KMS-11 (cell line): ENCODE measurements at regions not wholly inside any gene's neighbourhood (a gene's known extent, or its start where the extent isn't known, plus 50 kb on each side); places are given as distances from the start of the nearest gene placed in this dataset.

ENCODE experiments used
- H2AFZ ChIP-seq: fragments of 200-600 bp; sonication (generic); 2 replicates; pipeline ENCODE4 v1.6.1; 2016; ENCODE audit warnings: antibody characterized with exemption, mixed run types, low read depth
- H3K27ac ChIP-seq: fragments of 200-600 bp; sonication (generic); 2 replicates; pipeline ENCODE4 v1.6.1; 2016; ENCODE audit warnings: mild to moderate bottlenecking, mixed run types
- H3K27me3 ChIP-seq: fragments of 200-600 bp; sonication (generic); 2 replicates; pipeline ENCODE4 v1.6.1; 2017; ENCODE audit warnings: mild to moderate bottlenecking, low read depth, mixed run types, moderate library complexity; ENCODE audit not compliant: insufficient read depth
- H3K36me3 ChIP-seq: fragments of 200-600 bp; sonication (generic); 2 replicates; pipeline ENCODE4 v1.6.1; 2017; ENCODE audit warnings: mild to moderate bottlenecking, mixed run types; ENCODE audit not compliant: insufficient read depth
- H3K4me1 ChIP-seq: fragments of 200-600 bp; sonication (generic); 2 replicates; pipeline ENCODE4 v1.6.1; 2016; ENCODE audit warnings: mild to moderate bottlenecking, low read depth, mixed run types; ENCODE audit not compliant: poor library complexity, severe bottlenecking
- H3K4me2 ChIP-seq: fragments of 200-600 bp; sonication (generic); 2 replicates; pipeline ENCODE4 v1.7.0; 2016; ENCODE audit warnings: mild to moderate bottlenecking, mixed run types
- H3K4me3 ChIP-seq: fragments of 200-600 bp; sonication (generic); IDR thresholded peaks from 2 replicates; pipeline ENCODE4 v1.6.1; 2017; ENCODE audit warnings: low read depth, low read length, mixed read lengths; ENCODE audit not compliant: insufficient read depth
- H3K79me2 ChIP-seq: fragments of 200-600 bp; sonication (generic); 2 replicates; pipeline ENCODE4 v1.6.1; 2016; ENCODE audit warnings: low read depth, mixed run types; ENCODE audit not compliant: insufficient read depth
- H3K9ac ChIP-seq: fragments of 200-600 bp; sonication (generic); 2 replicates; pipeline ENCODE4 v1.6.1; 2016; ENCODE audit warnings: mild to moderate bottlenecking, mixed run types
- H4K20me1 ChIP-seq: fragments of 200-600 bp; sonication (generic); 2 replicates; pipeline ENCODE4 v1.6.1; 2016; ENCODE audit warnings: mild to moderate bottlenecking, mixed run types; ENCODE audit not compliant: insufficient read depth
- TF ChIP-seq, protein P1 (sequence below): fragments of 200-600 bp; sonication (generic); conservative IDR thresholded peaks from 2 replicates; pipeline ENCODE4 v1.6.1; 2017; ENCODE audit warnings: low read depth, mild to moderate bottlenecking, antibody characterized with exemption, low read length, moderate library complexity, mixed read lengths

GRCh38 chr4:28788929-28789490 is 1928.4 kb downstream of the STIM2 start:
- no peaks in the 10 kb centered on the region for H3K27me3 ChIP-seq
- H3K4me1 ChIP-seq: peaks cover 13% of the 10 kb centered on the region
- TF ChIP-seq, protein P1, sequence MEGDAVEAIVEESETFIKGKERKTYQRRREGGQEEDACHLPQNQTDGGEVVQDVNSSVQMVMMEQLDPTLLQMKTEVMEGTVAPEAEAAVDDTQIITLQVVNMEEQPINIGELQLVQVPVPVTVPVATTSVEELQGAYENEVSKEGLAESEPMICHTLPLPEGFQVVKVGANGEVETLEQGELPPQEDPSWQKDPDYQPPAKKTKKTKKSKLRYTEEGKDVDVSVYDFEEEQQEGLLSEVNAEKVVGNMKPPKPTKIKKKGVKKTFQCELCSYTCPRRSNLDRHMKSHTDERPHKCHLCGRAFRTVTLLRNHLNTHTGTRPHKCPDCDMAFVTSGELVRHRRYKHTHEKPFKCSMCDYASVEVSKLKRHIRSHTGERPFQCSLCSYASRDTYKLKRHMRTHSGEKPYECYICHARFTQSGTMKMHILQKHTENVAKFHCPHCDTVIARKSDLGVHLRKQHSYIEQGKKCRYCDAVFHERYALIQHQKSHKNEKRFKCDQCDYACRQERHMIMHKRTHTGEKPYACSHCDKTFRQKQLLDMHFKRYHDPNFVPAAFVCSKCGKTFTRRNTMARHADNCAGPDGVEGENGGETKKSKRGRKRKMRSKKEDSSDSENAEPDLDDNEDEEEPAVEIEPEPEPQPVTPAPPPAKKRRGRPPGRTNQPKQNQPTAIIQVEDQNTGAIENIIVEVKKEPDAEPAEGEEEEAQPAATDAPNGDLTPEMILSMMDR: no peak
- no peak overlapping the region for H2AFZ ChIP-seq
- no peak overlapping the region for H3K4me2 ChIP-seq
- no peaks in the 10 kb centered on the region for H3K36me3 ChIP-seq
- H3K4me3 ChIP-seq: no peak overlapping the region
- H3K9ac ChIP-seq: no peak overlapping the region
- no peaks in the 10 kb centered on the region for H4K20me1 ChIP-seq
- H3K79me2 ChIP-seq: no peaks in the 10 kb centered on the region
- no peak overlapping the region for H3K27ac ChIP-seq

- Histone ChIP-seq H3K27me3 (no peaks in the 10 kb centered on the region), H3K4me2 (no peak overlapping the region), H2AFZ (no peak overlapping the region), H3K27ac (no peak overlapping the region), H4K20me1 (no peaks in the 10 kb centered on the region), H3K36me3 (no peaks in the 10 kb centered on the region), H3K79me2 (no peaks in the 10 kb centered on the region), H3K9ac (no peak overlapping the region), H3K4me3 (no peak overlapping the region), H3K4me1 (peaks cover 4% of the 10 kb centered on the region)
- TF ChIP-seq, protein P1: no peak
Measured at GRCh38 chr4:28792917-28793597, 1927.1 kb upstream of the PCDH7 start.

DNA sequence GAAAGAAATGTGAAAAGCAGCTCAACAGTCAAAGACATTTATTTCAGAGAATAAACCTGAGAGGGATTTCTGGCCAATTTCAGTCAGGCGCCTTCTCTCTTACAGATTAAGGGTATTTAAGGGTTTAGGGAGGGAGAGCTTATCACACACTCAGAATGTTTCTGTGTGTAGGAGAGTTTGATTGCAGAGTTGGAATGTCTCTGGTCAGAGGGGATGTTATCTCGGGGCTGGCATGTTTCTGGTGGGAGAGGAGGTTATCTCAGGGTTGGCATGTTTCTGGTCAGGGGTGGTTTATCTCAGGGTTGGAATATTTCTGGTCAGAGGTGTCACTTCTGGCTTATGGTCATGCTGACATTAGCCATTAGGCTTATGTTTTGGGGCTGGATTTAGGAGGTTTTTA is 1920.5 kb upstream of the PCDH7 start:
- no peak overlapping the region for H3K4me3 ChIP-seq
- no peak overlapping the region for H3K4me2 ChIP-seq
- H2AFZ ChIP-seq: no peak overlapping the region
- H3K27me3 ChIP-seq: no peaks in the 10 kb centered on the region
- H3K27ac ChIP-seq: no peak overlapping the region
- H3K9ac ChIP-seq: no peak overlapping the region
- no peaks in the 10 kb centered on the region for H3K4me1 ChIP-seq
- H3K79me2 ChIP-seq: no peaks in the 10 kb centered on the region
- no peaks in the 10 kb centered on the region for H3K36me3 ChIP-seq
- TF ChIP-seq, protein P1: no peak
- H4K20me1 ChIP-seq: no peaks in the 10 kb centered on the region

DNA sequence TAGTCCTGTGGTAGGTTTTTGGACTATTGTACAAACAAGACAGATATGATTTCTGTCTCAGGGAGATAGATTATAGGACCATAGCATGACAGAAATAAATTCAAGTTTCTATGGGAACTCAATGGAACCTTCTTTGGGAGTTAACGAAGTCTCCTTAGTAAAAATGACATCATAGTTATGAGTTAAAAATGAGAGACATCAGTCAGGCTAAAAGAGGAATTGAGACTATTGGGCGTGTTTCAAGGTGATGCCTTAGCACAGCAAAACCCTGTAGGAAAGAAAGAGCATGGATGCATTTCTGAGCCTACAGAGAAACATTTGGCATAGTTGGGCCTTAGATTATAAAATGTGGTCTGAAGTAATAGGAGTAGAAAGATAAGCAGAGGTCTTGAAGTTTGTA is 1909.1 kb upstream of the PCDH7 start:
- no peak overlapping the region for H3K4me3 ChIP-seq
- no peak overlapping the region for H3K9ac ChIP-seq
- no peaks in the 10 kb centered on the region for H3K36me3 ChIP-seq
- no peaks in the 10 kb centered on the region for H3K4me1 ChIP-seq
- TF ChIP-seq, protein P1: no peak
- no peak overlapping the region for H3K4me2 ChIP-seq
- no peaks in the 10 kb centered on the region for H4K20me1 ChIP-seq
- H3K27me3 ChIP-seq: no peaks in the 10 kb centered on the region
- H3K27ac ChIP-seq: no peak overlapping the region
- no peak overlapping the region for H2AFZ ChIP-seq
- no peaks in the 10 kb centered on the region for H3K79me2 ChIP-seq
